Kidney (tissue), 13 donors: ENCODE measurements at regions not wholly inside any gene's neighbourhood (a gene's known extent, or its start where the extent isn't known, plus 50 kb on each side); places are given as distances from the start of the nearest gene placed in this dataset.

Experiments
- DNase-seq, 5 donors: peaks; one replicate each; pipeline ENCODE4 v3.0.0-alpha.2; 2013 to 2020
- FAIRE-seq: peaks from 2 replicates; lab custom pipeline; 2012; peaks lifted over from hg19 to GRCh38; lab: Jason Lieb, UNC
- H3K27ac ChIP-seq, 2 donors: one replicate each; pipeline ENCODE4 v1.7.0; 2013; ENCODE audit warnings: low read depth in 2 of 2, low read length in 2 of 2, inconsistent platforms in 1 of 2
- H3K27me3 ChIP-seq: one replicate; pipeline ENCODE4 v1.7.1; 2013; ENCODE audit warnings: low read length, inconsistent platforms; ENCODE audit not compliant: control insufficient read depth, insufficient read depth
- H3K36me3 ChIP-seq, 3 donors: one replicate each; pipeline versions ENCODE4 v1.7.0 to v1.7.1; 2013; ENCODE audit warnings: low read length in 3 of 3, control low read depth in 1 of 3, inconsistent platforms in 1 of 3; ENCODE audit not compliant: insufficient read depth in 3 of 3, control insufficient read depth in 2 of 3
- H3K4me1 ChIP-seq, 3 donors: one replicate each; pipeline versions ENCODE4 v1.7.0 to v1.7.1; 2013; ENCODE audit warnings: low read length in 3 of 3, inconsistent platforms in 1 of 3, low read depth in 1 of 3; ENCODE audit not compliant: control insufficient read depth in 2 of 3, insufficient read depth in 2 of 3
- H3K4me3 ChIP-seq, 3 donors: one replicate each; pipeline versions ENCODE4 v1.7.0 to v1.8.1; 2013; ENCODE audit warnings: low read length in 3 of 3, control low read depth in 1 of 3, inconsistent platforms in 1 of 3
- H3K9ac ChIP-seq, 3 donors: one replicate each; pipeline versions ENCODE4 v1.7.0 to v1.7.1; 2013; ENCODE audit warnings: low read length in 3 of 3, control low read depth in 1 of 3, inconsistent platforms in 1 of 3
- H3K9me3 ChIP-seq, 3 donors: one replicate each; pipeline versions ENCODE4 v1.7.0 to v1.7.1; 2013; ENCODE audit warnings: low read length in 3 of 3, control low read depth in 1 of 3, inconsistent platforms in 1 of 3; ENCODE audit not compliant: control insufficient read depth in 2 of 3, insufficient read depth in 1 of 3
- CTCF ChIP-seq: IDR thresholded peaks from 3 replicates; pipeline ENCODE4 v1.5.1; 2012; ENCODE audit warnings: mild to moderate bottlenecking, moderate library complexity, borderline replicate concordance; ENCODE audit not compliant: insufficient read depth; ENCODE audit errors: extremely low read depth
- intact Hi-C: fragments of 100-400 bp; cut with DNase I; formaldehyde crosslinking; loops from one replicate; pipeline ENCODE4 v1.11.1; 2022
- donor health status: control.
- donor health status: control.
- donor health status: control.
- donor health status: control.
- donor health status: control.
- donor health status: DM: yes; HTN: yes; CAD: no.
- donor health status: Normal renal cell carcinoma (clear cell type).

DNA sequence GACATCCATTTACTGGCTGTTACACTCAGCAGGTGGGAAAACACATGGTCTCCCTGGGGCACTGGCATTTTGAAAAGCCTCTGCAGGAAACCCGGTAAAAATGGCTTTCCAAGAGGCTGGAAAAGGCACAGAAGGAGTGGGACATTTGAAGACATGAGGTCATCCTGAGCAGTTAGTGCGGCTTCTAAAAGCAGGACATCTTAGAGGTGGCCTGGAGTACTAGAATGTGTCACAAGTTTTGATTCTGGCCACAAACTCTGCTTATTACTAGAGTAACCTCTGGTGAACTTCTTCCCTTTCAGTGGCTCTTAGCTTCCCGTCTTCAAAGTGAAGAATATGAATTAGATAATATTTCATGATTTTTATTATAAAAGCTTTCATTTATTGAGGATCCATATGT lies 423.0 kb upstream of the BRINP1 start:
- H3K4me3 ChIP-seq: no peak overlapping the region
- DNase-seq: no peak
- no peaks in the 10 kb centered on the region for H3K27me3 ChIP-seq
- no peaks in the 10 kb centered on the region for H3K36me3 ChIP-seq
- no peak for FAIRE-seq
- no peaks in the 10 kb centered on the region for H3K4me1 ChIP-seq
- no peak overlapping the region for H3K27ac ChIP-seq
- no peak for TF ChIP-seq CTCF
- intact Hi-C loops: no loop called here
- H3K9ac ChIP-seq: no peak overlapping the region
- H3K9me3 ChIP-seq: no peaks in the 10 kb centered on the region

GRCh38 chr9:119789987-119790386 lies 420.8 kb upstream of the BRINP1 start:
- no peaks in the 10 kb centered on the region for H3K27me3 ChIP-seq
- DNase-seq (no peak), FAIRE-seq (no peak)
- no peaks in the 10 kb centered on the region for H3K4me1 ChIP-seq
- no peaks in the 10 kb centered on the region for H3K9me3 ChIP-seq
- H3K9ac ChIP-seq: no peak overlapping the region
- no peak overlapping the region for H3K27ac ChIP-seq
- no peak overlapping the region for H3K4me3 ChIP-seq
- TF ChIP-seq CTCF: no peak
- intact Hi-C loops: no loop called here
- H3K36me3 ChIP-seq: no peaks in the 10 kb centered on the region

- no peak for FAIRE-seq
- Histone ChIP-seq H3K9ac (no peak overlapping the region), H3K36me3 (no peaks in the 10 kb centered on the region), H3K27me3 (no peaks in the 10 kb centered on the region), H3K4me1 (no peaks in the 10 kb centered on the region), H3K9me3 (no peaks in the 10 kb centered on the region), H3K27ac (no peak overlapping the region), H3K4me3 (no peak overlapping the region)
- TF ChIP-seq CTCF: no peak
- DNase-seq: no peak
- intact Hi-C loops: no loop called here
Measured at GRCh38 chr9:119788921-119789320, 419.7 kb upstream of the BRINP1 start.

DNA sequence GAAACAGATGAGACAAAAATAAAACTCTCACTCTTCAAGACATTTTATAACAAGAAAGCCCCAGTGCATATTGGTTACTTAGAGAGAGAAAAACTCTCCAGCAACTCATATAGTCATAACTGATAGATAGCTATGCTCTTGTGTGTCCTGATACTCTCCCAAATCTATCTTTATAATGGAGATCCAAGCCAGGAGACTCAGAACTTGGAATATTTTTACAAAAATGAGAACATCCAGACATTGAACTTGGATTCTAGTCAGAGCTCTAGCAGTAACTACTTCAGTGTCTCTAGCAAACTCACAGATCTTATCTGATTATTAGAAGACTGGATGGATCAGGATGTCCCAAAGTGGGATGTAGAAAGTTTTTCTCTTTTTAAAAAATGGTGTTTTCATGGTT lies 412.7 kb upstream of the BRINP1 start:
- no peak for TF ChIP-seq CTCF
- H3K36me3 ChIP-seq: no peaks in the 10 kb centered on the region
- DNase-seq (no peak), FAIRE-seq (no peak)
- no peak overlapping the region for H3K4me3 ChIP-seq
- no peaks in the 10 kb centered on the region for H3K27me3 ChIP-seq
- no peaks in the 10 kb centered on the region for H3K4me1 ChIP-seq
- no peak overlapping the region for H3K9ac ChIP-seq
- intact Hi-C loops: no loop called here
- no peaks in the 10 kb centered on the region for H3K9me3 ChIP-seq
- no peak overlapping the region for H3K27ac ChIP-seq
